ENCODE measurements at regions not wholly inside any gene's neighbourhood (a gene's known extent, or its start where the extent isn't known, plus 50 kb on each side); places are given as distances from the start of the nearest gene placed in this dataset.

- H4K20me1 ChIP-seq (ENCODE audit: insufficient read depth, low read length) = no peaks in the 10 kb centered on the region
- no peaks in the 10 kb centered on the region for H3K9me1 ChIP-seq (ENCODE audit: insufficient read depth, low read length)
- no peak for TF ChIP-seq RAD21 (IDR thresholded peaks at IDR 0.05; ENCODE audit: low read length)
- no peak for TF ChIP-seq RCOR1 (IDR thresholded peaks at IDR 0.05; ENCODE audit: insufficient replicate concordance, low read length)
- no peak for TF ChIP-seq MAZ (IDR thresholded peaks at IDR 0.05; ENCODE audit: borderline replicate concordance, low read depth, low read length)
- no peak for TF ChIP-seq NFE2L2 (IDR thresholded peaks at IDR 0.05; ENCODE audit: low read depth, low read length)
- no peak for TF ChIP-seq CTCF (conservative IDR thresholded peaks at IDR 0.05; ENCODE audit: low read depth, low read length)
- TF ChIP-seq MAFK (IDR thresholded peaks at IDR 0.05; ENCODE audit: low read depth, low read length) = no peak
- no peak for TF ChIP-seq POLR2A (IDR thresholded peaks at IDR 0.05; ENCODE audit: low read depth, low read length)
- H2AK9ac ChIP-seq (replicated peaks; ENCODE audit: low read depth, low read length, poor library complexity) = no peak overlapping the region
- BruUV-seq (replicated peaks) = no TSS peak
- no peaks in the 10 kb centered on the region for H3K36me3 ChIP-seq (ENCODE audit: control insufficient read depth, insufficient read depth, low read length)
- no peak overlapping the region for H4K5ac ChIP-seq (ENCODE audit: low read depth, low read length)
- H2AFZ ChIP-seq (replicated peaks; ENCODE audit: low read length, poor library complexity) = no peak overlapping the region
- H2BK120ac ChIP-seq (ENCODE audit: low read depth, low read length) = no peak overlapping the region
- no peak overlapping the region for H4K91ac ChIP-seq (ENCODE audit: insufficient read depth, low read depth, low read length)
- H3K27ac ChIP-seq (ENCODE audit: insufficient read depth, low read length) = no peak overlapping the region
- ChIA-PET CTCF (no interaction called here), POLR2A (ENCODE audit: unreplicated experiment) (no interaction called here)
- H2AK5ac ChIP-seq (ENCODE audit: low read depth, low read length) = no peak overlapping the region
- intact Hi-C loops (cut with micrococcal nuclease) (no loop called here), dilution Hi-C loops (cut with HindIII; ENCODE audit: low sequenced_read_pairs, unreplicated experiment) (no loop called here), in situ Hi-C loops (cut with MboI; ENCODE audit: low sequenced_read_pairs) (no loop called here)
- H2BK5ac ChIP-seq (ENCODE audit: low read depth, low read length, poor library complexity, severe bottlenecking) = no peak overlapping the region
- no peaks in the 10 kb centered on the region for H3K27me3 ChIP-seq (ENCODE audit: control insufficient read depth, insufficient read depth, low read length)
- no peak for DNase-seq
- peaks cover 2% of the 10 kb centered on the region; the same call in 1 of the 2 replicates for H3K9me3 ChIP-seq (ENCODE audit: control insufficient read depth, insufficient read depth, low read length)
- WGBS, 2 experiments (ENCODE audit: extremely low coverage in 2 of 2, insufficient read length in 1 of 2) = 80% methylated on average over 6 of the region's 11 CpGs; no CpG with 5 or more reads in 1 of the 2 experiments
- H3K9ac ChIP-seq (ENCODE audit: low read depth, low read length) = no peak overlapping the region
- H2BK15ac ChIP-seq (ENCODE audit: low read depth, low read length) = no peak overlapping the region
- no peak overlapping the region for H2BK20ac ChIP-seq (ENCODE audit: low read depth, low read length)
- no peak overlapping the region for H3K14ac ChIP-seq (replicated peaks; ENCODE audit: low read depth, low read length)
- no peaks in the 10 kb centered on the region for H3K4me1 ChIP-seq (ENCODE audit: control insufficient read depth, insufficient read depth, low read length)
- no peak overlapping the region for H4K8ac ChIP-seq (ENCODE audit: low read depth in 2 of 2, low read length in 2 of 2)
- no peak overlapping the region for H3K4ac ChIP-seq (ENCODE audit: low read depth, low read length)
- no peak overlapping the region for H3K4me3 ChIP-seq (ENCODE audit: insufficient read depth, low read depth, low read length)
- H3K18ac ChIP-seq (ENCODE audit: low read depth, low read length) = no peak overlapping the region
- ATAC-seq (ENCODE audit: low read depth) = no peak
- no peaks in the 10 kb centered on the region for H3K79me1 ChIP-seq (ENCODE audit: low read depth in 1 of 2, low read length in 2 of 2)
- no peak overlapping the region for H3K56ac ChIP-seq (ENCODE audit: extremely low read depth, insufficient read depth, low read length)
- no peak overlapping the region for H3K23ac ChIP-seq (ENCODE audit: low read depth, low read length)
- H3K4me2 ChIP-seq (ENCODE audit: low read depth, low read length) = no peak overlapping the region
Measured at GRCh38 chr21:41107602-41108001, 60.4 kb upstream of the BACE2 start.
